HG03565 (cell line): ENCODE measurements at regions not wholly inside any gene's neighbourhood (a gene's known extent, or its start where the extent isn't known, plus 50 kb on each side); places are given as distances from the start of the nearest gene placed in this dataset.

Source experiments
- ATAC-seq: cut with Tn5 transposase; IDR thresholded peaks from one replicate; pipeline ENCODE4 v1.9.1; 2021; ENCODE audit warnings: mild to moderate bottlenecking, moderate library complexity; ENCODE audit not compliant: unreplicated experiment

DNA sequence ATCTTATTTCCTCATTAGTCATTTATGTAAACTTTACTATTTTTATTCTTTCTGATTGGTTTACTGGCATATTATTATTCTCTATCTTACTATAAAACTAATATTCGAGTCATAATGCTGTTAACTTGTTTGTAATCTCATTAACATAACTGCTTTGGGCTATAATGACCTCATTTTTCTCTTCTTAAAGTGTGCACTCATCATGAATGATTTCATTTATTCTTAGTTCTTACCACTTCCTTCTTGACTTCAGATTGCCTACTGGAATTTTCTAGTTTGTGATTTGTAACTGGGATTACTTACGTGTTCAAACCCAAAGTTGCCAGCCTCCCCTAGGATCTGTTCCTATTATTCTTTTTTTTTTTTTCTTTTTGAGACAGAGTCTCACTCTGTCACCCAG is 91.8 kb upstream of the TNFAIP3 start:
- no peak for ATAC-seq

DNA sequence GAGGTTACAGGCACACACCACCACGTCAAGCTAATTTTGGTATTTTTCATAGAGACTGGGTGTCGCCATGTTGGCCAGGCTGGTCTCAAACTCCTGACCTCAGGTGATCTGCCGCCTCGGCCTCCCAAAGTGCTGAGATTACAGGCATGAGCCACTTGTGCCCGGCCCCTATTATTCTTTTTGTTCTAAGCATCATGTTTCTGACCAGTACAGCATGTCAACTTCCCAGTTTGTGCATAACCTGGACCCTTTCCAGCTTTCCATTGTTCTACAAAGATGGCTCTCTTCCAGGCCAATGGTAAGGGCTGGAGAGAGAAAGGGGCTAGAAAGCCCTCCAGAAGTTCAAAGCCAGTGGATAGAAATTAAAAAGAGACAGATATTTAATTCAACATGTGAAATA is 91.3 kb upstream of the TNFAIP3 start:
- no peak for ATAC-seq

DNA sequence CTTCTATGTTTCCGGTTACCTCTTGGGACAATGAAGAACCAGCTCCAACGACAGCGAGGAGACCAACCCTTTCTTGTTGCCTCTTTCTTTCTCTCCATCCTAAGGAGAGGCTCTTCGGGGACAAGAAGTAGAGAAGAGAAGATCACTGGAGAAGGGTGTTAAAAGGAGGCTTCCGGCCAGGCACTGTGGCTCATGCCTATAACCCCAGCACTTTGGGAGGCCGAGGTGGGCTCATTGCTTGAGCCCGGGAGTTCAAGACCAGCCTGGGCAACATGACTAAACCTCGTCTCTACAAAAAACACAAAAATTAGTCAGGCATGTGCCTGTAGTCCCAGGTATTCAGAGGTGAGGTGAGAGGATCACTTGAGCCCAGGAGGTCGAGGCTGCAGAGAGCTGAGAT is 90.8 kb upstream of the TNFAIP3 start:
- no peak for ATAC-seq

DNA sequence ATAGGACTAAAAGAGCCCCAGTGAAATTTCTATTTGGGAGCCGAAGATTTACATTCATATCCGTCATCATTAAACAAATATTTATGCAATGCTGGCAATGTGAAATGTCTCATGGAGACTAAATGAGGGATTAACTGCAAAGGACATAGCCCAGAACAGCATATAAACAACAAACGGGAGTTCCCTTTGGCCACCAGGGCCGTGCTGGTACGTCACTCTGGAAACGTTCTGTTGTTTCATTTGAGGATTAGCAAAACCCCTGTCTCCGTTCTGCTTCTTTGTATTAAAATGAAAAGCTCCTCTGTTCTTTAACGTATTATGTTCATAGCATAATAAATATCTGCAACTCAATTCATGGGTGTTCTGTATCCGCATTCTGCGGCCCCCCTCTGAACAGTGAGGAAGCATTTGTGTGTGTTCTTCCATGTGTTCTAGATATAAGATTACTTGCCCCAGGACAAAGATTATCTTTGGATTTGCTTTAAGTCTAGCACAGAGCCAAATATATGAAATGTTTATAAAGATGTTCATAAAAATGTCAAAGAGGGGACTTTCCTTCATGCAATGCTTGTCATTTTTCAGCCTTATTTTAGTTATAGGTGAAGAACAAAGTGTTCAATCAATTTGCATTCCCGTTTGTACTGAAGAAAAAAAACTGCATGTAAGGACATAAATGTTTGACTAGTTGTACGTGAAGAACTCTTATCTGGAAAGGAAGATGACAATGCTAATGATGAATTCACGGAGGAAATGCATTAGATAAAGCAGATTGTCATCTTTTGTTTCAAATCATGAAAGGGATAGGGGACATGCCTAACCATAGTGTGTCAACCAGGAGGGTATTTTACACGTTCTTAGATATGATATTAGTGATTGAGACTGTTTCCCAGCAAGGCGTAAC is 90.0 kb upstream of the TNFAIP3 start:
- ATAC-seq: no peak

GRCh38 chr6:137777687-137778075 is 89.4 kb upstream of the TNFAIP3 start:
- ATAC-seq: no peak

GRCh38 chr6:137779982-137780381 is 87.1 kb upstream of the TNFAIP3 start:
- no peak for ATAC-seq

- no peak for ATAC-seq
These were observed 86.5 kb upstream of the TNFAIP3 start for GRCh38 chr6:137780447-137781034.

GRCh38 chr6:137781639-137782038 is 85.4 kb upstream of the TNFAIP3 start:
- ATAC-seq: no peak

- no peak for ATAC-seq
These were observed 84.7 kb upstream of the TNFAIP3 start for GRCh38 chr6:137782166-137783039.

- ATAC-seq: no peak
These were observed 83.3 kb upstream of the TNFAIP3 start for GRCh38 chr6:137783710-137784109.

DNA sequence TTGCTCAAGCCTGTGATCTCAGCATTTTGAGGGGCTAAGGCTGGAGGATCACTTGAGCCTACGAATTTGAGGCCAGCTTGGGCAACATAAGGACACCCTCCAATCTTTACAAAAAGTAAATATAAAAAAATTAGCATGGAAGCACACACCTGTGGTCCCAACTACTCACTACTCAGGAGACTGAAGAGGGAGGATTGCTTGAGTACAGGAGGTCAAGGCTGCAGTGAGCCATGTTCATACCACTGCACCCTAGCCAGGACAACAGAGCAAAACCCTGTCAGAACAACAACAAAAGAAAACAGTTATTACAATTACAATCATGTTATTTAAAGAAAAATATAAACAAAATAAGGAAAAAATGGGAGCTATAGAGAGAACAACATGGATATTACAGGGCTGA is 82.5 kb upstream of the TNFAIP3 start:
- ATAC-seq: no peak

- ATAC-seq: no peak
These were observed 80.0 kb upstream of the TNFAIP3 start for GRCh38 chr6:137787016-137787415.

- no peak for ATAC-seq
These were observed 78.8 kb upstream of the TNFAIP3 start for GRCh38 chr6:137788248-137788647.

- ATAC-seq: no peak
These were observed 75.5 kb upstream of the TNFAIP3 start for GRCh38 chr6:137791281-137792159.

- ATAC-seq: no peak
These were observed 74.7 kb upstream of the TNFAIP3 start for GRCh38 chr6:137792160-137793033.

GRCh38 chr6:137793805-137794515 is 73.1 kb upstream of the TNFAIP3 start:
- ATAC-seq: no peak

GRCh38 chr6:137794516-137795201 is 72.4 kb upstream of the TNFAIP3 start:
- ATAC-seq: no peak

GRCh38 chr6:137795501-137795900 is 71.6 kb upstream of the TNFAIP3 start:
- ATAC-seq: no peak
